Suprapubic skin (tissue), 4 donors: ENCODE measurements at regions not wholly inside any gene's neighbourhood (a gene's known extent, or its start where the extent isn't known, plus 50 kb on each side); places are given as distances from the start of the nearest gene placed in this dataset.
"Not testable (repeated sequence)": the region's sequence is repeated elsewhere in the genome, so short reads cannot be mapped to it uniquely, and the experiment has no call there.

Experiments used
- DNase-seq, 2 donors: peaks; one replicate each; pipeline ENCODE4 v3.0.0-alpha.2; 2019; ENCODE audit warnings: low spot score in 2 of 2
- H3K27ac ChIP-seq: fragments of 200-600 bp; sonication (generic); one replicate; pipeline ENCODE4 v1.5.1; 2019
- H3K27me3 ChIP-seq: fragments of 200-600 bp; sonication (generic); one replicate; pipeline ENCODE4 v1.5.1; 2019
- H3K36me3 ChIP-seq: fragments of 200-600 bp; sonication (generic); one replicate; pipeline ENCODE4 v1.5.1; 2019
- H3K4me1 ChIP-seq: fragments of 200-600 bp; sonication (generic); one replicate; pipeline ENCODE4 v1.5.1; 2019
- H3K4me3 ChIP-seq: fragments of 200-600 bp; sonication (generic); one replicate; pipeline ENCODE4 v1.5.1; 2019; ENCODE audit warnings: mild to moderate bottlenecking
- H3K9me3 ChIP-seq: fragments of 200-600 bp; sonication (generic); one replicate; pipeline ENCODE4 v1.5.1; 2019
- CTCF ChIP-seq, 2 donors: fragments of 200-600 bp in 1 of 2; fragments of 450-650 bp in 1 of 2; sonication (generic) in 1 of 2; IDR thresholded peaks; one replicate each; pipeline ENCODE4 v1.5.1; 2016 to 2019; ENCODE audit warnings: antibody characterized with exemption in 2 of 2, mild to moderate bottlenecking in 1 of 2, moderate library complexity in 1 of 2
- EP300 ChIP-seq: sonication (generic); formaldehyde crosslinking; IDR thresholded peaks from one replicate; pipeline ENCODE4 v1.6.1; 2017; ENCODE audit warnings: antibody characterized with exemption
- POLR2A ChIP-seq, 2 donors: fragments of 450-650 bp; IDR thresholded peaks; one replicate each; pipeline ENCODE4 v1.6.1; 2017; ENCODE audit warnings: antibody characterized with exemption in 2 of 2, mild to moderate bottlenecking in 2 of 2, moderate library complexity in 2 of 2
- POLR2AphosphoS5 ChIP-seq, 3 donors: sonication (generic); formaldehyde crosslinking; IDR thresholded peaks; one replicate each; pipeline ENCODE4 v1.6.1; 2017; ENCODE audit warnings: antibody characterized with exemption in 3 of 3
- WGBS: methylation state at CpG from one replicate; pipeline ENCODE4 v1.1.5; 2018; 5-methylcytosine and 5-hydroxymethylcytosine counted together

DNA sequence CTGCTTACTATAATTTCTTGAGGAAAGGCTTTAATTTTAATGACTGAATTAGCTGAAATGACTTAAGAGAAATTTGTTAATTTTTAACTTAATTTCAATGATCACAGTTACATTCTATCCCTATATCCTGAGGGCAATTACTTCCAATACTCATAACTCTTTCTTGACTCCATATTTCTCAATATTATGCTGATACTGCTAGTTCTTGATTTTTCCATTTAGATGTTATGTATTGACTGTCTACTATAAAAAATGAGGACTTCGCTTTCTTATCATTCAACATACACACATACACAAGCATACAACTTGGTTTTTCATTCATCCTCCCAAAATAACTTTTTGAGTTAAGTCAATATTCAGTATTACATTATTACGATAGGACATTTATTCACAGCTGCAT lies 176.2 kb downstream of the PHLDA1 start:
- no peak overlapping the region for H3K4me3 ChIP-seq
- no peaks in the 10 kb centered on the region for H3K4me1 ChIP-seq
- H3K9me3 ChIP-seq: no peaks in the 10 kb centered on the region
- 98% methylated on average over 2 of the region's 2 CpGs for WGBS
- H3K36me3 ChIP-seq: no peaks in the 10 kb centered on the region
- TF ChIP-seq POLR2A (IDR thresholded peaks at IDR 0.05) (no peak), EP300 (no peak), POLR2AphosphoS5 (IDR thresholded peaks at IDR 0.05) (no peak), CTCF (IDR thresholded peaks at IDR 0.05) (no peak)
- DNase-seq: no peak
- no peaks in the 10 kb centered on the region for H3K27me3 ChIP-seq
- H3K27ac ChIP-seq: no peak overlapping the region

GRCh38 chr12:75854681-75855309 lies 176.8 kb downstream of the PHLDA1 start:
- TF ChIP-seq POLR2A (IDR thresholded peaks at IDR 0.05) (no peak), CTCF (IDR thresholded peaks at IDR 0.05) (no peak), EP300 (no peak), POLR2AphosphoS5 (IDR thresholded peaks at IDR 0.05) (no peak)
- no peaks in the 10 kb centered on the region for H3K4me1 ChIP-seq
- WGBS: 50% methylated on average over 4 of the region's 4 CpGs
- H3K4me3 ChIP-seq: no peak overlapping the region
- no peak overlapping the region for H3K27ac ChIP-seq
- no peak for DNase-seq
- H3K27me3 ChIP-seq: no peaks in the 10 kb centered on the region
- H3K36me3 ChIP-seq: no peaks in the 10 kb centered on the region
- H3K9me3 ChIP-seq: no peaks in the 10 kb centered on the region

DNA sequence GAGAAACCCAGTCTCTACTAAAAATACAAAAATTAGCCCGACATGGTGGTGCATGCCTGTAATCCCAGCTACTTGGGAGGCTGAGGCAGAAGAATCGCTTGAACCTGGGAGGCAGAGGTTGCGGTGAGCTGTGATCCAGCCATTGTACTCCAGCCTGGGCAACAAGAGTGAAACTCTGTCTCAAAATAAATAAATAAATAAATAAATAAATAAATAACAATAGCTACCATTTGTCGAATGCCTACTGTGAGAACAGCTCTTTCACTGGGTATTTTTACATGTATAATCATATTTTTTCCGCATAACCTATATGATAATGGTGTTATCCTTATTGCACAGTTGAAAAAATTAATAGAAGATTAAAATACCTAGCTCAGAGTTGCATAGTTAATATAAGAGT lies 177.4 kb downstream of the PHLDA1 start:
- WGBS: 94% methylated on average over 5 of the region's 5 CpGs
- H3K27me3 ChIP-seq, H3K9me3 ChIP-seq, H3K27ac ChIP-seq, DNase-seq, H3K4me1 ChIP-seq, H3K4me3 ChIP-seq, H3K36me3 ChIP-seq: not testable (repeated sequence)

DNA sequence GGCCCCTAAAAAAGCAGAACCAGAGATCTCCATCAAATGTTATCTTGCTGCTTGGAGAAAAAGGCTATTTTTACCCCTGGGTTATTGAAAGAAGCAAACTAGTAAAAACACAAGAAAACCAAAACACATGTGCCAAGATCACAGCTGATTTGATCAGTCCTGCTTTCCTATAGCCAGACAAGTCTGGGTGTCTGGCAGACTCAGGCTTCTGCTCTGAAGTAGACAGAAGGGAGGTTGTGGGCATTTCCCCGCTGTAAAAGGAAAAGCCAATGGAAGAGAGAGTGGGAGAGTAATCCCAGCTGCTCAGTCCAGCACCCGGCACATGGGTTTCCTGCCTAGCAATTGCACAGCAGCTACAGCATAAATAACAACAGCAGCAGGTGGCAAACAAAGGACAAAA lies 177.9 kb downstream of the PHLDA1 start:
- Histone ChIP-seq H3K9me3 (no peaks in the 10 kb centered on the region), H3K4me1 (peaks cover 5% of the 10 kb centered on the region), H3K27me3 (no peaks in the 10 kb centered on the region), H3K36me3 (no peaks in the 10 kb centered on the region), H3K4me3 (no peak overlapping the region), H3K27ac (no peak overlapping the region)
- WGBS: 80% methylated on average over 2 of the region's 2 CpGs
- no peak for DNase-seq
- TF ChIP-seq CTCF (IDR thresholded peaks at IDR 0.05) (no peak), POLR2AphosphoS5 (IDR thresholded peaks at IDR 0.05) (no peak), POLR2A (IDR thresholded peaks at IDR 0.05) (no peak), EP300 (no peak)

DNA sequence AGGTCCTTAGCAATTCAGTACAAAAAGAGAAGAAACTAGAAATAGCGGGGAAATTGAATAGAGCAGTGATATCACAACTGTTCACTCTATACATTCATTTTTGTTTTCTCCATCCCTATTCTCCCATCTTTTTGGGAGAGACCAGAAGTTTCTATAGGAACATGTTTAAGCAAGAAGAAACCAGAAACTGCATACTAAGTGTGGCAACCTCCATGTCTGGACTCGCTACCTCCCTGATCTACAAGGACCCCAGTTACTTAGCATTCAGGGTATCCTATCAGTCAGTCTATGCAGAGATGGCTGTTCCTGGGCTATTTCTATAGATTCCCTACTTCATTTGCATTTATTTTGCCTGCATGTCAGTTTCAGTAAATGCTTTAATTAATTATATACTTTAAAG lies 178.6 kb downstream of the PHLDA1 start:
- WGBS: 66% methylated on average over 2 of the region's 2 CpGs
- H3K9me3 ChIP-seq: no peaks in the 10 kb centered on the region
- H3K27ac ChIP-seq: no peak overlapping the region
- H3K4me1 ChIP-seq: peaks cover 5% of the 10 kb centered on the region
- TF ChIP-seq POLR2AphosphoS5 (IDR thresholded peaks at IDR 0.05) (no peak), EP300 (no peak), CTCF (IDR thresholded peaks at IDR 0.05) (no peak)
- DNase-seq: no peak
- H3K36me3 ChIP-seq: no peaks in the 10 kb centered on the region
- H3K27me3 ChIP-seq: no peaks in the 10 kb centered on the region
- no peak overlapping the region for H3K4me3 ChIP-seq

- Histone ChIP-seq H3K27me3 (no peaks in the 10 kb centered on the region), H3K4me1 (peaks cover 5% of the 10 kb centered on the region), H3K9me3 (no peaks in the 10 kb centered on the region), H3K27ac (no peak overlapping the region), H3K4me3 (no peak overlapping the region), H3K36me3 (no peaks in the 10 kb centered on the region)
- 71% methylated on average over 3 of the region's 3 CpGs for WGBS
- DNase-seq: no peak
- TF ChIP-seq CTCF (IDR thresholded peaks at IDR 0.05) (no peak), POLR2AphosphoS5 (IDR thresholded peaks at IDR 0.05) (no peak), EP300 (no peak), POLR2A (IDR thresholded peaks at IDR 0.05) (no peak)
Observed at GRCh38 chr12:75852143-75852542, 179.4 kb downstream of the PHLDA1 start.
